IPS-20b (cell line): ENCODE measurements at regions not wholly inside any gene's neighbourhood (a gene's known extent, or its start where the extent isn't known, plus 50 kb on each side); places are given as distances from the start of the nearest gene placed in this dataset.
"Not testable (repeated sequence)": the region's sequence is repeated elsewhere in the genome, so short reads cannot be mapped to it uniquely, and the experiment has no call there.

Experiments used
- H3K27ac ChIP-seq: one replicate; pipeline ENCODE4 v1.5.1; 2013; ENCODE audit warnings: low read length
- H3K27me3 ChIP-seq: 2 replicates; pipeline ENCODE4 v1.6.1; 2013; ENCODE audit warnings: mild to moderate bottlenecking, low read length, inconsistent platforms; ENCODE audit not compliant: insufficient read depth
- H3K36me3 ChIP-seq: 2 replicates; pipeline ENCODE4 v1.6.1; 2013; ENCODE audit warnings: low read depth, mild to moderate bottlenecking, inconsistent platforms, low read length, moderate library complexity; ENCODE audit not compliant: insufficient read depth
- H3K4me1 ChIP-seq: 2 replicates; pipeline ENCODE4 v1.6.1; 2013; ENCODE audit warnings: mild to moderate bottlenecking, control low read depth, inconsistent platforms, low read length, moderate library complexity; ENCODE audit not compliant: insufficient read depth
- H3K4me3 ChIP-seq: 2 replicates; pipeline ENCODE4 v1.5.1; 2013; ENCODE audit warnings: mild to moderate bottlenecking, low read length, inconsistent platforms
- H3K9ac ChIP-seq: 2 replicates; pipeline ENCODE4 v1.6.1; 2013; ENCODE audit warnings: low read depth, mild to moderate bottlenecking, inconsistent platforms, low read length, moderate library complexity
- H3K9me3 ChIP-seq: 2 replicates; pipeline ENCODE4 v1.6.1; 2013; ENCODE audit warnings: mild to moderate bottlenecking, low read depth, low read length, inconsistent platforms; ENCODE audit not compliant: insufficient read depth

DNA sequence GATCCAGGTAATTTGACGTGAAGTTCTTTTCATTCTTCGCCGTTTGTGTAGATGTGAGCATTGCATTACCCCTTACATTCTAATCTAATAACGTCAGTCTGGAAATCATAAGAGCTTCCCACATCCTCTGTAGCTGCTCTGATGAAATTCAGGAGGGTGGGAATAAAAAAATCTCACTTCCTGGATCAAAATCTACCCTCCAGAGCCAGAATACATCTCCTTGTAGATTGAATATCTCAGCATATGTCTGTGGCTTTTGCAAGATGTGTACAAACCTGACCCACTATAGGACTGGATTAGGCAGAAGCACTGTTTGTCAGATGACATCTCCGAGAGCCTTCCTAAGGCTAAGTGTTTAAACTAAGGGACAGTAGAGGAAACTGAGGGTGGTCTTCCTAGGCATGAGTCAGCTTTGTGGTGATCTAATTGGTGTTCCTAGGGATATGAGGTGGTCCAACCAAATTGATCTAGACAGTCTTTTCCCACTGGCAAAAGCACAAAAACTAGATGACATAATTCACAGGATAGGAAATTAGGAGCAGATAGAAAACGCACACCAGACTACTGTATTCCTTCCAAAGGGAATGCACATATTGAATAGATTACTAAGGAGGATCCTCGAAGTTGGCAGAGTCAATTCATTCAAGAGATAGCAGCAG, 216.3 kb upstream of the LRTM1 start:
- no peaks in the 10 kb centered on the region for H3K36me3 ChIP-seq
- H3K27ac ChIP-seq = no peak overlapping the region
- H3K9me3 ChIP-seq = no peaks in the 10 kb centered on the region
- H3K9ac ChIP-seq = no peak overlapping the region
- no peaks in the 10 kb centered on the region for H3K4me1 ChIP-seq
- no peaks in the 10 kb centered on the region for H3K27me3 ChIP-seq
- no peak overlapping the region for H3K4me3 ChIP-seq

DNA sequence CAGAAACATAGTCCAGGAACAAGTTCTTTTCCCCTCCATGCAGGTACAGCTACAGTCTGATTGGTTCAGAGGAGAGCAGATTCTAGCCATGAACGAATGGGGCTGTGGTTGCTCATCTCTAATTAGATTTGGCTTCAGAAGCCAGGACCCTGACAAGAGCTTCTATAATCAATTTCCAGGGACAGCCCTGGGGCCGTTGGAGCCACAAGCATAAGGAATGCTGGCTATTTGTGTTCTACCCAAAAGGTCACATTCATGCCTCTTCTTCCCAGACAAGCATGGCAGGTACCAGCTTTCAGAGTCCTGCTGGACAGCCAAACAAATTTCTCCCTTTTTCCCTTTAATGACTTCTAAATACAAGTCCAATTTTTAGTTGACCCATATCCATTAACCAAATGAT, 215.5 kb upstream of the LRTM1 start:
- H3K27ac ChIP-seq = no peak overlapping the region
- no peaks in the 10 kb centered on the region for H3K36me3 ChIP-seq
- H3K9ac ChIP-seq = no peak overlapping the region
- no peaks in the 10 kb centered on the region for H3K9me3 ChIP-seq
- no peak overlapping the region for H3K4me3 ChIP-seq
- H3K4me1 ChIP-seq = no peaks in the 10 kb centered on the region
- H3K27me3 ChIP-seq = no peaks in the 10 kb centered on the region

DNA sequence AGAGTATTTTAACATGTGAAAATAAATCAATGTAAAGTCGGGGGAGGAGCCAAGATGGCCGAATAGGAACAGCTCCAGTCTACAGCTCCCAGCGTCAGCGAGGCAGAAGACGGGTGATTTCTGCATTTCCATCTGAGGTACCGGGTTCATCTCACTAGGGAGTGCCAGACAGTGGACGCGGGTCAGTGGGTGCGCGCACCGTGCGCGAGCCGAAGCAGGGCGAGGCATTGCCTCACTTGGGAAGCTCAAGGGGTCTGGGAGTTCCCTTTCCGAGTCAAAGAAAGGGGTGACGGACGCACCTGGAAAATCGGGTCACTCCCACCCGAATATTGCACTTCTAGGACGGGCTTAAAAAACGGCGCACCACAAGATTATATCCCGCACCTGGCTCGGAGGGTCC, 208.4 kb upstream of the LRTM1 start:
- H3K9me3 ChIP-seq, H3K9ac ChIP-seq, H3K36me3 ChIP-seq, H3K4me3 ChIP-seq, H3K4me1 ChIP-seq, H3K27ac ChIP-seq, H3K27me3 ChIP-seq: not testable (repeated sequence)

DNA sequence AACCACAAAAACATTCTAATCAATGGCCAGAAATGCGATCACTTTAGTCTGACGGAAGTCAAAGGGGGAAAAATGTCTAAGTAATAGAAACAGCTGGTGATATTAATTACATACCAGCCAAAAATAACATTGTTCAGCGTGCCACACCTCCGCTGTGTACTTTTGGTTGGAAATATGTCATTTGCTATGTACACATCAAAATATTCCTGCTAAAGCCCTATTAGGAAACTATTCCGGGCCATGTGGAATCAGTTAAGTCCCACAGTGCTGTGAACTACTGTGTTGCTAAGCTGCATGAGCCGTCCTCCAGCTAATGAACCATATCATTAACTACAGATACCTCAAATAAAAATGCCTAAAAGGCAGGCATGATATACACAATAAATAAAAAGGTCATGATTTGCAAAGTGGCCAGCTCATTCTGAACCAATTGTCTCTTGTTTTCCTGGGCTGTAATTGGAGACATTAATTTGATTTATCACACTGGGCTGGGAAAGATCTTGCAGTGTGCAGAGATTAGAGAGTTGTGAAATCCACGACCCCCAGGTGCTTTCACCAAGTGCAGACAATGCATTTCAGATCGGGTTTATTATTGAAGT, 200.5 kb upstream of the LRTM1 start:
- H3K4me3 ChIP-seq = no peak overlapping the region

DNA sequence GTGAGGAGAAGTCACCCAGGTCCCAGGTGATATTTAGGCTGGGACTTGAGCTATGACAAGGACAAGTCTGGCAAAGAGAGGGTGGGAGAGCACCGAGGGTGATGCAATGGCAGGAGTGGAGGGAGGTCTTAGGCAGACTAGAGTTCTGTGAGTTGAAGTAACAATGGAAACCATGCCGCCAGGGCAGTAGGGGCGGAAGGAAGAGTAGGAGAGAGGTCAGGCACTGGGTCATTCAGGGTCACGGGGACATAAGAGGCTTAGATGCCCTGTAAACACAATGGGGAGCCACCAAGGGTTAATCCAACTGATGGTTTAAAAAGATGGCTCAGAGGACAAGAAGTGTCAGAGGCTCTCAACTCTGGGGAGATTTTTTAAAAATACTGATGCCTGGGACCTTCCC, 199.7 kb upstream of the LRTM1 start:
- Histone ChIP-seq H3K27ac (no peak overlapping the region), H3K36me3 (no peaks in the 10 kb centered on the region), H3K27me3 (no peaks in the 10 kb centered on the region), H3K4me1 (peaks cover 5% of the 10 kb centered on the region), H3K9ac (no peak overlapping the region), H3K4me3 (no peak overlapping the region), H3K9me3 (no peaks in the 10 kb centered on the region)

More for the DNA sequence above, 200.5 kb upstream of the LRTM1 start:
- Histone ChIP-seq H3K4me1 (peaks cover 5% of the 10 kb centered on the region), H3K27ac (no peak overlapping the region), H3K9me3 (no peaks in the 10 kb centered on the region), H3K36me3 (no peaks in the 10 kb centered on the region), H3K9ac (no peak overlapping the region), H3K27me3 (no peaks in the 10 kb centered on the region)

DNA sequence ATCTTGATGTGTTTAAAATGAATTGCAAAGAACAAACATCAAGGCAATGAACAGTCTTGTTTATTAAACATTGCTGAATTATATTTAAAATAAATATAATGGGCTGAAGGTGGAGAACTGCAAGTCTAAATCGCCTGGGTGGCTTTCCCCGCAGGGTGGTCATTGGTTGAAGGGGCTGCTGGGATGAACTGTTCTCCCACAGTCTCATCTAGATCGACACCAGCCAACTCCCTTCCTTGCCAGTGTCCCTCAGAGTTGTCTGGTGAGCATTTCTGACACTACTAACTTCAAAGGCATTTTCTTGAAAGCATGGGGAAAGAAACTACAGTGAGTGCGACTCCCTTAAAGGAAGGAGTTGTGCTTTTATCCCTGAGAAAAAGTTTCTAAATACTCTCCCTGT, 196.5 kb upstream of the LRTM1 start:
- Histone ChIP-seq H3K4me3 (no peak overlapping the region), H3K27me3 (no peaks in the 10 kb centered on the region), H3K36me3 (no peaks in the 10 kb centered on the region), H3K4me1 (peaks cover 5% of the 10 kb centered on the region), H3K27ac (no peak overlapping the region), H3K9me3 (no peaks in the 10 kb centered on the region), H3K9ac (no peak overlapping the region)
